Neural progenitor cell (in vitro differentiated cells): ENCODE measurements at regions not wholly inside any gene's neighbourhood (a gene's known extent, or its start where the extent isn't known, plus 50 kb on each side); places are given as distances from the start of the nearest gene placed in this dataset.

ENCODE experiments used
- DNase-seq: peaks from one replicate; pipeline ENCODE4 v3.0.0-alpha.2; 2016; ENCODE audit warnings: low spot score
- H2AFZ ChIP-seq: fragments of 200-600 bp; sonication (generic); replicated peaks from 2 replicates; pipeline ENCODE4 v1.6.1; 2016; ENCODE audit warnings: antibody characterized with exemption
- H3F3A ChIP-seq: fragments of 200-600 bp; sonication (generic); 2 replicates; pipeline ENCODE4 v1.6.1; 2016; ENCODE audit warnings: antibody characterized with exemption, low read depth
- H3K27ac ChIP-seq: fragments of 200-600 bp; sonication (generic); 2 replicates; pipeline ENCODE4 v1.5.1; 2016; ENCODE audit warnings: mild to moderate bottlenecking
- H3K27me3 ChIP-seq: fragments of 200-600 bp; sonication (generic); 2 replicates; pipeline ENCODE4 v1.6.1; 2016; ENCODE audit warnings: mild to moderate bottlenecking, moderate library complexity
- H3K36me3 ChIP-seq: fragments of 200-600 bp; sonication (generic); 2 replicates; pipeline ENCODE4 v1.5.1; 2016
- H3K4me1 ChIP-seq: fragments of 200-600 bp; sonication (generic); 2 replicates; pipeline ENCODE4 v1.6.1; 2016; ENCODE audit warnings: mixed run types
- H3K4me2 ChIP-seq: fragments of 200-600 bp; sonication (generic); 2 replicates; pipeline ENCODE4 v1.6.1; 2016
- H3K4me3 ChIP-seq: fragments of 200-600 bp; sonication (generic); 2 replicates; pipeline ENCODE4 v1.5.1; 2016
- H3K79me2 ChIP-seq: fragments of 200-600 bp; sonication (generic); 2 replicates; pipeline ENCODE4 v1.6.1; 2016; ENCODE audit warnings: low read depth
- H3K9ac ChIP-seq: fragments of 200-600 bp; sonication (generic); 2 replicates; pipeline ENCODE4 v1.6.1; 2016
- H3K9me3 ChIP-seq: fragments of 200-600 bp; sonication (generic); 2 replicates; pipeline ENCODE4 v1.5.1; 2016; ENCODE audit warnings: low read depth
- H4K20me1 ChIP-seq: fragments of 200-600 bp; sonication (generic); 2 replicates; pipeline ENCODE4 v1.6.1; 2016; ENCODE audit warnings: low read depth
- H3K27ac Mint-ChIP-seq: 3 replicates; pipeline ENCODE4 v1.8.0; 2021; ENCODE audit warnings: mixed read lengths
- H3K27me3 Mint-ChIP-seq: 2 replicates; pipeline ENCODE4 v1.8.0; 2022; ENCODE audit warnings: low read depth, mild to moderate bottlenecking, inconsistent platforms, moderate library complexity, mixed read lengths; ENCODE audit not compliant: insufficient read depth
- H3K36me3 Mint-ChIP-seq: 3 replicates; pipeline ENCODE4 v1.8.0; 2021; ENCODE audit warnings: mixed read lengths
- H3K4me1 Mint-ChIP-seq: 3 replicates; pipeline ENCODE4 v1.8.0; 2021; ENCODE audit warnings: mixed read lengths
- H3K4me3 Mint-ChIP-seq: 3 replicates; pipeline ENCODE4 v1.8.0; 2021; ENCODE audit warnings: mild to moderate bottlenecking, moderate library complexity, mixed read lengths
- H3K9me3 Mint-ChIP-seq: 3 replicates; pipeline ENCODE4 v1.8.0; 2020; ENCODE audit warnings: mixed read lengths
- CTCF ChIP-seq: fragments of 200-600 bp; sonication (generic); IDR thresholded peaks from 2 replicates; pipeline ENCODE4 v1.5.1; 2017; ENCODE audit warnings: antibody characterized with exemption, mild to moderate bottlenecking
- EZH2 ChIP-seq: fragments of 200-600 bp; sonication (generic); IDR thresholded peaks from 2 replicates; pipeline ENCODE4 v1.6.1; 2017; ENCODE audit warnings: antibody characterized with exemption, mild to moderate bottlenecking, moderate library complexity
- EZH2phosphoT487 ChIP-seq: fragments of 200-600 bp; sonication (generic); IDR thresholded peaks from 2 replicates; pipeline ENCODE4 v1.6.1; 2017; ENCODE audit warnings: antibody characterized with exemption

GRCh38 chr7:116392806-116393205 is 106.7 kb upstream of the CAV2 start:
- Histone ChIP-seq H3K4me2 (no peak overlapping the region), H2AFZ (no peak overlapping the region)
- no peak overlapping the region for H3K27ac Mint-ChIP-seq

GRCh38 chr7:116393654-116394053 is 105.9 kb upstream of the CAV2 start:
- no peak overlapping the region for H3K9ac ChIP-seq
- H2AFZ ChIP-seq: no peak overlapping the region

More at GRCh38 chr7:116392806-116393205, 106.7 kb upstream of the CAV2 start:
- H3K9ac ChIP-seq: no peak overlapping the region
- no peak overlapping the region for H3K4me3 ChIP-seq
- no peaks in the 10 kb centered on the region for H3K9me3 ChIP-seq
- no peak for TF ChIP-seq CTCF
- no peak for TF ChIP-seq EZH2phosphoT487
- no peak for TF ChIP-seq EZH2
- DNase-seq: no peak
- H4K20me1 ChIP-seq: no peaks in the 10 kb centered on the region
- no peaks in the 10 kb centered on the region for H3K27me3 ChIP-seq
- Mint-ChIP-seq H3K4me3 (no peak overlapping the region), H3K9me3 (peaks cover 2% of the 10 kb centered on the region), H3K4me1 (no peaks in the 10 kb centered on the region), H3K27me3 (no peaks in the 10 kb centered on the region), H3K36me3 (no peaks in the 10 kb centered on the region)
- H3F3A ChIP-seq: no peaks in the 10 kb centered on the region
- H3K36me3 ChIP-seq: no peaks in the 10 kb centered on the region
- no peak overlapping the region for H3K27ac ChIP-seq
- no peaks in the 10 kb centered on the region for H3K4me1 ChIP-seq
- no peaks in the 10 kb centered on the region for H3K79me2 ChIP-seq

GRCh38 chr7:116394106-116394505 is 105.4 kb upstream of the CAV2 start:
- H2AFZ ChIP-seq: no peak overlapping the region
- H4K20me1 ChIP-seq: no peaks in the 10 kb centered on the region
- no peak overlapping the region for H3K27ac ChIP-seq
- Mint-ChIP-seq H3K4me3 (no peak overlapping the region), H3K27me3 (peaks cover 3% of the 10 kb centered on the region), H3K4me1 (no peaks in the 10 kb centered on the region), H3K36me3 (no peaks in the 10 kb centered on the region), H3K27ac (no peak overlapping the region), H3K9me3 (peaks cover 10% of the 10 kb centered on the region)
- H3K9me3 ChIP-seq: no peaks in the 10 kb centered on the region
- no peaks in the 10 kb centered on the region for H3K79me2 ChIP-seq
- no peak for DNase-seq
- no peaks in the 10 kb centered on the region for H3K27me3 ChIP-seq
- H3K9ac ChIP-seq: no peak overlapping the region
- H3K4me2 ChIP-seq: no peak overlapping the region
- no peak overlapping the region for H3K4me3 ChIP-seq
- H3K36me3 ChIP-seq: no peaks in the 10 kb centered on the region
- H3K4me1 ChIP-seq: no peaks in the 10 kb centered on the region
- H3F3A ChIP-seq: peaks cover 4% of the 10 kb centered on the region
- TF ChIP-seq EZH2 (no peak), EZH2phosphoT487 (no peak), CTCF (no peak)

More at GRCh38 chr7:116393654-116394053, 105.9 kb upstream of the CAV2 start:
- H3K4me1 ChIP-seq: no peaks in the 10 kb centered on the region
- peaks cover 3% of the 10 kb centered on the region for H3K27me3 Mint-ChIP-seq
- H3K36me3 Mint-ChIP-seq: no peaks in the 10 kb centered on the region
- H3K9me3 Mint-ChIP-seq: peaks cover 6% of the 10 kb centered on the region
- H3K4me3 Mint-ChIP-seq: no peak overlapping the region
- H3K4me1 Mint-ChIP-seq: no peaks in the 10 kb centered on the region
- no peaks in the 10 kb centered on the region for H3K9me3 ChIP-seq
- H3K27ac ChIP-seq: no peak overlapping the region
- no peaks in the 10 kb centered on the region for H3K79me2 ChIP-seq
- peaks cover 4% of the 10 kb centered on the region for H3F3A ChIP-seq
- H3K36me3 ChIP-seq: no peaks in the 10 kb centered on the region
- no peaks in the 10 kb centered on the region for H3K27me3 ChIP-seq
- H3K4me3 ChIP-seq: no peak overlapping the region
- TF ChIP-seq EZH2phosphoT487: no peak
- no peak for TF ChIP-seq CTCF
- no peak for TF ChIP-seq EZH2
- no peak overlapping the region for H3K4me2 ChIP-seq
- H3K27ac Mint-ChIP-seq: no peak overlapping the region
- no peak for DNase-seq
- H4K20me1 ChIP-seq: no peaks in the 10 kb centered on the region
